GM12878 (cell line): ENCODE measurements at regions not wholly inside any gene's neighbourhood (a gene's known extent, or its start where the extent isn't known, plus 50 kb on each side); places are given as distances from the start of the nearest gene placed in this dataset.

Experiments used
- ATAC-seq: fragments of 200-7000 bp; cut with Tn5 transposase; 3 replicates; pipeline ENCODE4 v1.9.1; 2020; ENCODE audit warnings: mild to moderate bottlenecking, moderate library complexity
- BruUV-seq: library from RNA; stranded (reverse); fragments of 400-500 nt; replicated peaks from 2 replicates; lab custom pipeline; 2021; lab: Mats Ljungman, UMichigan
- CTCF ChIA-PET: fragments of 300-600 bp; sonication (Branson Sonifier 250); formaldehyde crosslinking; extraction: SDS; loops from one replicate; lab custom pipeline; 2021; ENCODE audit warnings: inconsistent platforms; lab: Yijun Ruan, JAX
- POLR2A ChIA-PET: fragments of 350-600 bp; formaldehyde crosslinking; extraction: SDS; loops from one replicate; lab custom pipeline; 2021; ENCODE audit warnings: inconsistent platforms; lab: Charles Lee
- RAD21 ChIA-PET: fragments of 300-600 bp; sonication (Branson Sonifier 250); formaldehyde crosslinking; loops from one replicate; lab custom pipeline; 2023; ENCODE audit warnings: antibody characterized with exemption; ENCODE audit not compliant: unreplicated experiment; lab: Charles Lee
- SMC1A ChIA-PET: fragments of 300-600 bp; sonication (Branson Sonifier 250); formaldehyde crosslinking; loops from one replicate; lab custom pipeline; 2023; ENCODE audit not compliant: unreplicated experiment, uncharacterized antibody; lab: Charles Lee
- DNase-seq: peaks from one replicate; pipeline ENCODE4 v3.0.0-alpha.2; 2011; ENCODE audit warnings: low read depth, low spot score
- FAIRE-seq: peaks from 3 replicates; lab custom pipeline; 2011; peaks lifted over from hg19 to GRCh38; lab: Jason Lieb, UNC
- H2AFZ ChIP-seq: 2 replicates; pipeline ENCODE4 v1.6.0; 2011; ENCODE audit warnings: low read depth, low read length, control low read depth; ENCODE audit not compliant: control insufficient read depth
- H3K27ac ChIP-seq: 2 replicates; pipeline ENCODE4 v1.5.1; 2011; ENCODE audit warnings: control low read depth; ENCODE audit not compliant: control insufficient read depth, insufficient read depth
- H3K27me3 ChIP-seq, 2 experiments: replicated peaks in 1 of 2; 2 replicates each; pipeline versions ENCODE4 v1.6.0 to v1.6.1; 2011; ENCODE audit warnings: low read length in 1 of 2; ENCODE audit not compliant: control insufficient read depth in 2 of 2, insufficient read depth in 2 of 2
- H3K36me3 ChIP-seq, 2 experiments: 2 replicates each; pipeline ENCODE4 v1.5.1; 2011; ENCODE audit warnings: low read length in 1 of 2; ENCODE audit not compliant: control insufficient read depth in 2 of 2, insufficient read depth in 2 of 2
- H3K4me1 ChIP-seq: 2 replicates; pipeline ENCODE4 v1.6.1; 2011; ENCODE audit warnings: mild to moderate bottlenecking, low read length, moderate library complexity, mixed read lengths; ENCODE audit not compliant: control insufficient read depth, insufficient read depth
- H3K4me2 ChIP-seq: 2 replicates; pipeline ENCODE4 v1.6.0; 2011; ENCODE audit warnings: control low read depth; ENCODE audit not compliant: control insufficient read depth, insufficient read depth
- H3K4me3 ChIP-seq: fragments of 200-600 bp; sonication (generic); 2 replicates; pipeline ENCODE4 v1.5.1; 2016
- H3K79me2 ChIP-seq: 2 replicates; pipeline ENCODE4 v1.6.0; 2011; ENCODE audit warnings: low read length; ENCODE audit not compliant: control insufficient read depth, insufficient read depth
- H3K9ac ChIP-seq: 2 replicates; pipeline ENCODE4 v1.8.0; 2011; ENCODE audit warnings: low read length, control low read depth, mixed read lengths; ENCODE audit not compliant: control insufficient read depth, insufficient read depth
- H3K9me3 ChIP-seq: replicated peaks from 3 replicates; pipeline ENCODE4 v1.5.1; 2011; ENCODE audit warnings: mild to moderate bottlenecking, low read length; ENCODE audit not compliant: control insufficient read depth, insufficient read depth
- H4K20me1 ChIP-seq: 2 replicates; pipeline ENCODE4 v1.6.0; 2011; ENCODE audit not compliant: control insufficient read depth, insufficient read depth
- ASH2L ChIP-seq: fragments of 300-600, 200-600 bp; sonication (generic); IDR thresholded peaks from 2 replicates; pipeline ENCODE4 v1.6.1; 2017; ENCODE audit warnings: low read depth, mild to moderate bottlenecking, borderline replicate concordance
- ATF3 ChIP-seq: IDR thresholded peaks from 2 replicates; pipeline ENCODE4 v1.6.1; 2011; ENCODE audit warnings: low read depth, mild to moderate bottlenecking, low read length, moderate library complexity, borderline replicate concordance; ENCODE audit errors: extremely low read depth
- BCLAF1 ChIP-seq: fragments of 450-650 bp; IDR thresholded peaks from 2 replicates; pipeline ENCODE4 v1.6.1; 2017; ENCODE audit warnings: antibody characterized with exemption, mild to moderate bottlenecking, moderate library complexity
- CHD2 ChIP-seq: IDR thresholded peaks from 2 replicates; pipeline ENCODE4 v1.6.1; 2011; ENCODE audit warnings: low read depth, low read length, improper control_type of control experiment, borderline replicate concordance
- CREM ChIP-seq: IDR thresholded peaks from 2 replicates; pipeline ENCODE4 v1.6.1; 2014; ENCODE audit warnings: antibody characterized with exemption, low read depth
- FOS ChIP-seq: IDR thresholded peaks from 3 replicates; pipeline ENCODE4 v1.6.1; 2011; ENCODE audit warnings: borderline replicate concordance; ENCODE audit not compliant: insufficient read length; ENCODE audit errors: extremely low read depth
- HDAC6 ChIP-seq: fragments of 200-600 bp; sonication (generic); IDR thresholded peaks from one replicate; pipeline ENCODE4 v1.8.0; 2017; ENCODE audit warnings: antibody characterized with exemption; ENCODE audit not compliant: unreplicated experiment
- JUND ChIP-seq: IDR thresholded peaks from 2 replicates; pipeline ENCODE4 v1.6.1; 2012; ENCODE audit warnings: low read depth, mild to moderate bottlenecking, low read length, improper control_type of control experiment, moderate library complexity
- MTA2 ChIP-seq: fragments of 450-650 bp; IDR thresholded peaks from 2 replicates; pipeline ENCODE4 v1.6.1; 2016; ENCODE audit warnings: low read depth, mild to moderate bottlenecking, moderate library complexity
- MXI1 ChIP-seq: fragments of 150-350 bp; IDR thresholded peaks from 2 replicates; pipeline ENCODE4 v1.6.1; 2011; ENCODE audit warnings: low read depth, mild to moderate bottlenecking, inconsistent platforms, low read length, improper control_type of control experiment
- PKNOX1 ChIP-seq: fragments of 450-650 bp; IDR thresholded peaks from 2 replicates; pipeline ENCODE4 v1.6.1; 2016; ENCODE audit warnings: mild to moderate bottlenecking
- RAD51 ChIP-seq: fragments of 450-650 bp; IDR thresholded peaks from 2 replicates; pipeline ENCODE4 v1.6.1; 2016; ENCODE audit warnings: moderate library complexity, mild to moderate bottlenecking, inconsistent platforms
- RCOR1 ChIP-seq: conservative IDR thresholded peaks from 2 replicates; pipeline ENCODE4 v1.6.1; 2012; ENCODE audit warnings: low read depth, low read length, improper control_type of control experiment
- SUPT20H ChIP-seq: IDR thresholded peaks from 2 replicates; pipeline ENCODE4 v1.6.1; 2011; ENCODE audit warnings: low read depth, mild to moderate bottlenecking, low read length, moderate library complexity, borderline replicate concordance; ENCODE audit not compliant: control insufficient read depth
- ZBTB4 ChIP-seq: fragments of 450-650 bp; formaldehyde crosslinking; IDR thresholded peaks from 2 replicates; pipeline ENCODE4 v1.4.0; 2022; ENCODE audit warnings: mild to moderate bottlenecking, moderate library complexity
- ZNF24 ChIP-seq: fragments of 450-650 bp; IDR thresholded peaks from 2 replicates; pipeline ENCODE4 v1.6.1; 2017; ENCODE audit warnings: antibody characterized with exemption, mild to moderate bottlenecking
- ZNF384 ChIP-seq: IDR thresholded peaks from 2 replicates; pipeline ENCODE4 v1.6.1; 2012; ENCODE audit warnings: low read depth, mild to moderate bottlenecking, low read length, improper control_type of control experiment, borderline replicate concordance
- WGBS: methylation state at CpG from one replicate; pipeline ENCODE4 v1.1.6; 2016; ENCODE audit warnings: low lambda C conversion rate; ENCODE audit not compliant: insufficient replicate concordance, insufficient coverage; ENCODE audit errors: missing lambda C conversion rate; 5-methylcytosine and 5-hydroxymethylcytosine counted together
- in situ Hi-C: fragments of 300-500 bp; cut with MboI; formaldehyde crosslinking; loops from 9 replicates; pipeline ENCODE4 v1.14.3; 2018; ENCODE audit warnings: mixed read lengths
- intact Hi-C: fragments of 100-400 bp; cut with micrococcal nuclease; formaldehyde crosslinking; loops from one replicate; pipeline ENCODE4 v1.14.2; 2022; ENCODE audit not compliant: unreplicated experiment

- TF ChIP-seq ZNF384 (no peak), PKNOX1 (no peak), ZBTB4 (no peak), SUPT20H (no peak), RCOR1 (no peak), CHD2 (no peak), MXI1 (no peak), MTA2 (no peak)
Observed at GRCh38 chr10:118475214-118475613, 120.2 kb downstream of the PRLHR start (continued).

GRCh38 chr10:118474111-118474510, 121.3 kb downstream of the PRLHR start:
- RAD21 ChIA-PET = no interaction called here
- no peak overlapping the region for H3K9ac ChIP-seq
- ATAC-seq = no peak
- no peak overlapping the region for H3K4me2 ChIP-seq
- no peak for FAIRE-seq
- WGBS = 28% methylated on average over 6 of the region's 6 CpGs
- H3K27me3 ChIP-seq = peaks cover 0 to 2% of the 10 kb centered on the region in 2 experiments; a peak in 1 of 4 replicates
- no peak overlapping the region for H3K4me3 ChIP-seq
- in situ Hi-C loops = no loop called here
- CTCF ChIA-PET = interaction anchor here (2.5 kb wide), 1 partner anchor 15 kb away, joined by 12 read pairs; no protein-coding TSS in a partner anchor
- H3K4me1 ChIP-seq = no peaks in the 10 kb centered on the region
- intact Hi-C loops = no loop called here
- SMC1A ChIA-PET = no interaction called here
- no peaks in the 10 kb centered on the region for H3K9me3 ChIP-seq
- no peak overlapping the region for H3K27ac ChIP-seq
- no peaks in the 10 kb centered on the region for H3K36me3 ChIP-seq
- H2AFZ ChIP-seq = no peak overlapping the region
- no TSS peak for BruUV-seq
- DNase-seq = no peak
- POLR2A ChIA-PET = no interaction called here
- no peaks in the 10 kb centered on the region for H4K20me1 ChIP-seq
- H3K79me2 ChIP-seq = no peaks in the 10 kb centered on the region
- no peak for TF ChIP-seq FOS
- no peak for TF ChIP-seq JUND
- TF ChIP-seq ATF3 = no peak
- TF ChIP-seq ZNF24 = no peak
- no peak for TF ChIP-seq BCLAF1
- TF ChIP-seq RAD51 = no peak
- no peak for TF ChIP-seq HDAC6
- TF ChIP-seq CREM = no peak
- TF ChIP-seq ASH2L = no peak
